NAMALWA (cell line): ENCODE measurements at regions not wholly inside any gene's neighbourhood (a gene's known extent, or its start where the extent isn't known, plus 50 kb on each side); places are given as distances from the start of the nearest gene placed in this dataset.
A peak's percentile ranks its signal among the peaks of the same experiment; 100 is the strongest.

Source experiments
- DNase-seq: peaks from one replicate; pipeline ENCODE4 v3.0.0-alpha.2; 2015; ENCODE audit warnings: low spot score

DNA sequence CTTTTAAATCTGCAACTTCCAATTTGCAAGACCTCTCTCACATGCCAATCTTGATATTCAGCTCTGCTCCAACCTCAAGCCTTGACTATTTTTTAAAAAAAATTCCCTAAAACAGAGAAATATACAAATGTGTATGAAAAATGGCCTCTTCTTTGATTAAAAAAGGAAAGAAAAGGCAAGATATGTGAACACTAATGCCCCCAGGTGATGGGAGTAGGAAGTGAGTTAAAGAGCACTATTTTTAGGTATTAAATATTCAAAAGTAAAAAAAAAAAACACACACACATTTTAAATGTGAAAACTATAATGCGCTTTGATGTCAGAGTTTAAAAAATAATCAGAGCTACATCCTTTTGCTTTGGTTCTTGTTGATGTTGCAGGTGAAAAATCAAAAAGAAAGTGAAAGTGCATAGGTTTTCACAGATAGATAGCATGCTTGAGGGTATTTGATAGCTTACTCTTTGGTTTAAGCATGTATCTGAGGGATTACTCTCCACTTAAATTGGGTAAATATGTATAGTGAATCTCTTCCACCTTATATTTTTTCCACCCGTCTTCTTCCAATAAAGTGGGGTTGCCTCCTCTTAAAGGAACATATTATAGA, 406.0 kb upstream of the POU3F3 start:
- DNase-seq, result peak; percentile 56

DNA sequence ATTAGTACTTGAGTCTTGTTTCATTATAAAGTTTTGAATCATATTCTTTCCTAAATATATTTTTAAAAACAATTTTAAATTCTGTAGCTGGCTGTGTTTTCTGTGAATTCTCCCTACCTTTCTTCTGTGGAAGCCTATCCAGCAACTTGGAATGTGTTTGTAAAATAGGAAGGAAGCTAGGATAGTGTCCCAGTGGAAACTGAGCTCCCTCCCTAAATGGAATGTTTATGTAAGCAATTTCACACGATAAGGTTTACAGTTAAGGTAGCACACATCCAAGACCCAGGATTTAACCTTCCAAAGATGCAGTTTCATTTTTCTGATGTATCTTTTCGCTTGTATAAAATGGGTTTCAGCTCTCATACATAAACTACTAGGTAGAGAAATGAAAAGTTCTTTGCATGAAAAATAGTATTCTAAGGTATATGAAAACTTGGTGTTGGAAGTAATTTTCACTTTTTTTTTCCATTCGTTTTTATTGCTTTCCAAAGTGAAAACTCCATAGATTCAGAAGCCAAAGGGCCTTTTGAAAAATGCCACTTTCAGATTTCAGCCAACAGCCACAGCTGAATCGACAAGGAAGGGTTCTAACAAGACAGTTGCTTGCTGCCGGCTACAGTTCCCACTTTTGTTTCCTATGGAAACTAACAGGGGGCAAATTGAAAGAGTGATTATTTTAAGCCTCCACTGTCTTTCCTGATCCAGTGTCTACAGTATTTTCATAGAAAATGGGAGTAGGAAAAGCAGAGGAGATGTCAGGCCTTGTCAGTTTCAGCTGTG, 405.1 kb upstream of the POU3F3 start:
- DNase-seq, result no peak

DNA sequence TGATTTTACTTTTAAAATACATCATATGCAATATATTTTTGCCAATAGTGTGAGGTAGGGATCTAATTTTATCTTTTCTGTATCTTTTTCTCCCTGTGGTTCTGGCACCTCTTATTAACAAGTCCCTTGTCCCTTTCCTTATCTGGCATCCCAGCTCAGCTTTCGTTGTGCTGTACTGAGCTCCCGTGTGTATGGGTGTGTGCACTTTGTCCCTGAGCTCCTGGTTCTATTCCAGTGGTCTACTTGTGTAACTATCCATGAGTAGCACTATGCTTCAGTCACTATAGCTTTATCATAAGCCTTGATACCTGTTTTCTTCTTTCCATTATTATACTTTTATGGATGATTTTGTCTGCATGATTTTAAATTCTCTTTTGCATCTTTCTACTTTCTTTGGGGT, 401.4 kb upstream of the POU3F3 start:
- DNase-seq, result no peak

DNA sequence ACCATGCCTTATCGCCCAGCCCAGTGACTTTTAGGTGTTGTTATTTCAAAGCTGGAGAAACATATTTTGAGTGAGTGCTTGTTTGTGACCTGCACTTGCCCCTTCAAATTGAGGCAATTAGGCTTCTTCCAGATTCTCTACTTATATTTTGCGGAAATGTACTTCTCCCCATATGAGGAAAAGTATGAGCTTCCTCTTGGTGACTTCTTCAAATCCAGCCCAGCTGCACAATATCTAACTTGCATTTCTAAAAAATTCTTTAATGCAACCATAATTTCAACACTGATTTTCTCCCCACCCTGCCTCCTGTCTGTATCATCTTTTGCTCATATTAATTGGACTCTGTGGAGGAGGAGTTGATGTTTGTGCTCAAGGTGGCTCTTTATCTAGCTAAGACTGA, 391.2 kb upstream of the POU3F3 start:
- no peak for DNase-seq

DNA sequence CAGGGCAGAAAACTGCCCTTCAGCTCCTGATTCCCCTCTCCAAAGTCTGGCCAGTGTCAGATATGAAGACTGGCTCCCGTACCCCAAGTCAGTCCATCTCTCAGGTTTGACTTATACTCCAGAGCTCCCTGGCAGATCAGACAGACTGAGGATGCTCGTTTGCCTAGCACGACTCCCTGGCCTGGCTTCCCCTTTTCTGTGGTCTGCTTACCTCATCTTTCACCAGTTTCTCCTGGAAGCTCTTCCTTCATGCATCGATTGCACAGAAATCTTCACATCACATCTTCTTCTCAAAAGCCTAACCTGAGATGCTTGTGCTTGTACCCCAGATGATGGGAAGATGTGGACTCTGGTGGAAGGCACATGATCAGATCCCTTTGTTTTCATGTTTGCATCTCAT, 387.9 kb upstream of the POU3F3 start:
- no peak for DNase-seq

DNA sequence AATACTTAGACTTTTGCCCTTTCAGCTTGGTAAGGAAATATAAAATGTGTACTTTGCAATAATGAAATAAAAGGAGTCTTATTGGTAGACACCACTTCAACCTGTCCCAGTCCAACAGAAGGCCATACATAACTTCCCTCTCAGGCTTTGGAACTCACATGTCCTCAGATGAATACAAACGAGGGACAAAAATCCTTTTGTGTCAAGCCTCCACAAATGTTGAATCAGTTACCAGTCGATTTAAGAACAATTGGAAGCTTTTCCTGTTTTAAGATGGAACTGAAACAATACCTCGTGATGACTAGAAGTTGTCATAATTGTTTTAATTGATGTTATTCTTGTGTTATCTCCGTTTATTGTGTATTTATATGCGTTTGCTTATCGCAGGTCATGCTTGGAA, 385.1 kb upstream of the POU3F3 start:
- no peak for DNase-seq

DNA sequence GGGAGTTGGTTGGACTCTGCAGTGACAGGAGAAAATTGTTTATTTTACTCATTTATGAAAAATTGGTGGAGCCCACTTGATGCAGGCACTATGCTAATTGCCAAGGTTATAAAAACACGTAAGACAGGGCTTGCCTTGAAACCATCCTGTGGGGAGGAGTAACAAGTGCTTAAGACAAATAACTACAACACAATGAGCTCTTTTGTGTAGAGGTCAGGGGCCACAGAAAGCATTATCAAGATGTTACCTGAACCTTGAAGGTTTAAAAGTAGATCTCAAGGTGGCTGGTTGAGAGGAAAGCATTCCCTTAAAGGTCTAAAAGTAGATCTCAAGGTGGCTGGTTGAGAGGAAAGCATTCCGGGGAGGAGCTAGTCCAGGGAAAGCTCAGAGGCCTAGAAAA, 381.8 kb upstream of the POU3F3 start:
- no peak for DNase-seq

DNA sequence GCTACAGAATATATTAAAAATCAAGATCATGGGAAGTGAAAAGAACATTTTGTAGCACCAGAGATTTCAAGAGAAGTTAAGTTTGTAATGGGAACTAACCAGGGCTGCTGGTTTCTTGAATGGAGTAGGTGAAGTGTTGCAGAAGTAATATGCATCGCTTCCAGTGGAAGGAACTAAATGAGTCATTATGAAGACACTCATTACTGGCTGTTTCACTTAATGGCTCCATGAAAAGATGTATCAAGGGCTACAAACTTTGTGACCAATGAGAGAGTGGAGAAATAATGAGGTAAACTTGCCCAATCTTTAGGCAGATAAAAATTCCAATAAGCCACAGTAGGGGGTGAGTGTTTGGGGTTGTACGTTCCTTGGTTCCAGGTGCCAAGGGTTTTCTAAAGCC, 380.4 kb upstream of the POU3F3 start:
- no peak for DNase-seq

DNA sequence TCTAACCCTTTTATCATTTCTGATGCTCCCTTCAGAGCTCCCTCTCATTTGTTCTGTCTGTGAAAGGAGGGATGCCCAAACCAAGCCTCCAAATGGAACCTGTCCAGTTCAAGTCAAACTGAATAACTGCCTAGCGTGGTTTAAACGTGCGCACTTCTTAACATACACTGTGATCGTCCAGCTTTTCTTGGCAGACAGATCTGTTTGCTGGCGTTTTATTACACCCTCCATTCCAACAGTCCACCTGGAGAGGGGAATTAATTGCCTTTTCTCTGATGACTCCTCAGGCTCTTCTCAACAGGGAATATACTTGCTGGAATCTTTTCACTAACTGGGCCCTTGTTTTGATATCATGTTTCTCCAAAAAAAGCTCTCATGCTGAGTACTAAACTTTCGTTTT, 379.2 kb upstream of the POU3F3 start:
- DNase-seq, result no peak

DNA sequence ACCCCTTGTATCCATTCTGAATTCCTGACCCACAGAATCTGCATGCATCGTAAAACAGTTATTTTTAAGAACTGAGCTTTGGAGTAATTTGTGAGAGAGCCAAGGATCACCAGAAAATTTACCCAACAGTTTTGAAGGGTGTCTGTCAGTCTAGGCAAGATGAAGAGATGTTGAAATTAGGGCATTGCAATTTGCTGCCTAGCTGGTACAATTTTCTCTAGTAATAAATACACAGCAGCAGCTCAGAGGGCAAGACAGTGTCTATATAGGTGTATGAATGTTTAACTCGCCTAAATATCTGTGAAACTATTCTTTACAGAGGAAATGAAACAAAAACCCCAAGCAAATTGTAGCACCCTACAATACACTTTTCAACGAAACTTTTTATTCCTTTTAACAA, 377.8 kb upstream of the POU3F3 start:
- DNase-seq, result no peak

DNA sequence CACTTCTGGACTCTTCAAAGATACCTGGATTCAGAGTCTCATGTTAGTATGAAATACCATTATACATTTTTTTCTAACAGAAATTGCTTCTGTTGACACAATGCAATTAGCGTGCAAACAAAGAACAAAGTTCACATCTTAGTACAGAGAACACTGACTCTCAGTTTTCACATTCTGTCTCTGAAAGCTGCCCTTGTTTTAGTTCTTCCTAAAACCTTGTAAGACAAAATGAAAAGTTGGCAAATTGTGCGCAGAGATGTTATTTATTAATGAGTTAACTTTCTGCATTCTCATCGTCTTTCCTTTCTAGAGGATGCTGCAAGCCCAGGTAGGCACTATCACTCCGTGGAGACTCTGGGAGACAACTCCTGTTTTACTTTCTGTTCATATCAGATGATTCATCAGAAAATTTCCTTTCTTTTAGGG, 377.3 kb upstream of the POU3F3 start:
- no peak for DNase-seq

DNA sequence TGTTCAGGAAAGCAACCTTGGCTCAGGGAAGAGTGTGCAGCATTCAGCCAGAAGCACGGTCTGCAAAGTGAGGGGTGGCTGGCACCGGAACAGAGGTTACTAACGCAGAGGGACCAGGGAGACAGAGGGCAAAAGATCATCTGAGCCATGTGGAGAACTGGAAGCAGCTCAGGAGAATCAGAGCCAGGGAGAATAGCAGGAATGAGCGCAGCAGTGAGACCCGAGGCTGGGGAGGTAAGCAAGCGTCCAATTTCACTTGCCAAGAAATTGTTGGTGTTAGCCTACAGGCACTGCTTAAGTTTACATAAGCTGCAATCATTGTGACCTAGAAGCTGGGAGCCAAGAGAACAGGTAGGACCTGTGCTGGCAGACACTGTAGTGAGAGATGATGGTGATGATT, 372.6 kb upstream of the POU3F3 start:
- no peak for DNase-seq

DNA sequence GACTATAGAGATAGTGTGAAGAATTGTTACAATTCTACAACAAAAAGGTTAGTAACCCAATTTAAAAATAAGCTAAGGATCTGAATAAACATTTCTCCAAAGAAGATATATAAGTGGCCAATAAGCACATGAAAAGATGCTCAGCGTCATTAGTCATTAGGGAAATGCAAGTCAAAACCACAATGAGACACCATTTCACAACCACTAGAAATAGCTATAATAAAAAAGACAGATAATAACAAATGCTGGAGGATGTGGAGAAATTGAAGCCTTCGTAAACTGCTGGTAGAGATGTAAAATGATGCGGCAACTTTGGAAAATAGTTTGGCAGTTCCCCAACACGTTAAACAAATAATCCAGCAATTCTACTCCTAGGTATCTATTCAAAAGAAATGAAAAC, 366.5 kb upstream of the POU3F3 start:
- DNase-seq, result no peak

DNA sequence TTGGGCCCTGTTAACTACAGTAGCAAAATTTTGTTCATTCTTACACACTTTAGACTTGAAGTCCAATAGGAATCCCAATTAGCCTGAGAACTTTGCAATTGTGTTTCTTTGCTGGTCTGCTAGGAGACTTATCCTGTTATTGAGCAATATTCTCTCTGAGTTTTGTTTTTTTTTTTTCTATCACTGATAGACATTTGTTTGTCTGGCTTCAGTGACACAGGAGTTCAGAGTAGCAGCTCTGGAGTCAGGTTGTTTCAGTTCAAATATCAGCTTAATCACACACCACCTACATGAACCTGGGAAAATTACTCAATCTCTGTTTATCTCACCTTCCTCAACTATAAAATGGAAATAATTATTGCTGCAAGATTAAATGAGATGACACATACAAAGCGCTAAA, 360.2 kb upstream of the POU3F3 start:
- no peak for DNase-seq

DNA sequence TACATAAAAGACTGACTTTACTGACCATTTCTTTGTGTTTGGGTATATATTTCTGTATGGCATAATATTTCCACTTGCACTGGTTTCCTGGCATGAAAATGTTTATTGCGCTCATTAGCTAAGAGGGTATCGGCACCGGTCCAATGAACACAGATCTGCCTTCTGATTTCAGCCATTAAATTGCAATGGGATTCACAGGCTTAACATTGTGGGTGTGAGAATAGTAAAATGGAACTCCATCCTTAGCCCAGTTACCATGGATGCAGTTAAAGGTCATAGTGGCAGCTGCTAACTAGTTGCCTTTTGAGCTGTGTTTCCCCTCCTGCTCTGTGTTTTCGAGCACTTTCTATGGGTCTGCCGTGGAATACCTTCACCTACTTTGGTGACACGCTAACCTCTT, 352.6 kb upstream of the POU3F3 start:
- DNase-seq, result no peak

DNA sequence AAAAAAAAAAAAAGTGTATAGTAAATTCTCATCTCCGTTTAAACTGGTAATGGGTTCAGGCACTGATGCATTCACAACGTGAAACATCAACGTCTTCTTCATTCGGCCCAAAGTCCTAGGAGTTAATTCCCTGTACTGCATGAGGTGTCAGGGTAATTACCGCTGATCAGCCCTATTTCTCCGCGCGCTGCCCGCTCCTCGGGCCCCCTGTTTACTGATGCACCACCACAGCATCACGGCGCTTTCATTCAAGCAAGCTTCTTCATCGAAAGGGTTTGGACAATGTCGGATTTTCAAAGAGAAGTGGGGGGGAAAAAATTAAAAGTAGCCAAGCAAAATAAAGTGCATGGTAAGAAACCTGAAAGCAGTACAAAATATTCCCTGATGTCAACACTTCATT, 352.0 kb upstream of the POU3F3 start:
- DNase-seq, result no peak

DNA sequence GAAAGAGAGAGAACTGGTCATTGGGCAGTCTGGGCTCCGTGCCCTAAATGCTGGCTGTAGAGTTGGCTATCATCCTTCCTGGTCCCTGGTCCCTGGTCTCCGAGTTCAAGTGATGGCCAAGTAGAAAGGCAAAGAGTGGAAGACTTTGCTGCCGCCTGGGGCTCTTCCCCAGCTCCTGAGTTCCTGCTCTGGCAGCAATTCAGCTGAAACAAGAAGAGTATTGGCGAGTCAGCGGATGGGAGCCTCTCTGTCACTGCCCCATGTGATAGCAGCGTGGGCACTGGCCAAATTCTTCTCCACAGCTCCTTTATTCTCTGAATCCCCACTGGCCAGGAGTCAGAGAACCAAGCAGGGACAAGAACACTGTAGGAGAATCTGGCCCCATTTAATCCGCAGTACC, 351.0 kb upstream of the POU3F3 start:
- DNase-seq, result no peak

DNA sequence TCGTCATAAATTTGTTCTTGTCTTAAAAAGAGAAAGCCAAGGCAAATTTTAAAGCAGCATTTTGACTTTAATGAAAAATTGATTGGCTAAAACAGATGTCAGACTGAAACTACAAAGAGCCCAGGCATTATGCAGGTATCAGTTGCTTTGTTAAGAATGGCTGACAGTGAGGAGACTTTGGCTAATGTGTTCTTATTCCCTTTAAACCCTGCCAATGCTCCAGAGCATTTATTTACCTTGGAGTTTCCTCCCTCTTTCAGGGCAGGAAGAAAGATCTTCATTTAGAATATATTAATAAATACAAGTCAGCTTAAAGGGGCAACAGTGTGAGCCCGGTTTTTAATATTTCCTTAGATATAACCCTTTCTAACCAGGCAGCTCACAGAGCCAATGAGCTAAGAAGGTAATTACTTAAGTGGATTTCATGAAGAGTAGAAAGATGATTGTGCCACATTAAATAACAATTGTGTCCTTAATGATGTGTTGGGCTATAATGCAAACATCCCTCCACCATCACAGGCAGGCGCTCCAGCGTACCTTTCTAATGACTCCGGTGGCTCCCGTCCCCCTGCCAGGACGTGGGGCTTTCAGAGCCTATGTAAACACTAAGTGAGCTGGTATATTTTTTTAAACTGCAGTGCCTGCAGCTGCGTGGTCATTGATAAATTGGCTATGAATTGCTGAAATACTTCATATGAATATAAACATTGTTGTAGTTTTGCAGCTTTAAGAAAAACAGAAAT, 349.4 kb upstream of the POU3F3 start:
- DNase-seq, result no peak

DNA sequence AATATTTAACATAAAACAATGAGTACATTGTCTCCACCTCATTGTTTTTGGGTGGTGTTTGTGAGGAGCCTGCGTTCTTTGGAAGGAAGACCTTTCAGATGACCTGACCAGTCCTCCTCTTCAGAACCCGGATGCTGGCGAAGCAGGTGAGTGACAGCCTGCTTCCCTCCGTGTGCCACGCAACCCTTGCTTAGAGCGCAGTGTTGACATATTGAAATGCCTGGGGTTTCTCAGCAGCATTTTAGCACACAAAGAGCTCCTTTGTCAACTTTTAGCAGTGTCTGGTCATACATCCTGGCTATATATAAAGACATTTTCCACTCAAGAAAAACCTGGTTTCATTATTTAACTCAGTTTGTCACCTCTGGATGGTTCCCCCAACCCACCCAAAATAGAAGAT, 335.7 kb upstream of the POU3F3 start:
- no peak for DNase-seq

DNA sequence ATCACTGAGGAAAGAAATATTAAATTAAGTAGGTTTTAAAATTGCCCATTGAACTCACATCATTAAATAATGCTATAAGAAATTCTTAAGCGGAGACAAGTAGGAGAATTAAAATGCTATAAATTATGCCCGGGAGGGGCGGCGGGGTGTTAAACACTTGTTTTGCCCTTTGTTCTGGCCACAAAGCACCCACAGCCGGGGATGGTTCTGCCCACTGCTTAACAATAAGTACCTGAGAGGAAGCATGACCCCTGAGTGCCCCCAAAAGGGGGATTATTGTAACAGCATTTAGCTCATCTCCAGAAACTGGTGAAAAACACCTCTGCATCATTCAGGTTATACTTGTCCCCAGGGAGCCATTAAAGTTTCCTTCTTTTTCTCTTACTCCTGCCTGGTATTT, 332.7 kb upstream of the POU3F3 start:
- DNase-seq, result peak; percentile 51

DNA sequence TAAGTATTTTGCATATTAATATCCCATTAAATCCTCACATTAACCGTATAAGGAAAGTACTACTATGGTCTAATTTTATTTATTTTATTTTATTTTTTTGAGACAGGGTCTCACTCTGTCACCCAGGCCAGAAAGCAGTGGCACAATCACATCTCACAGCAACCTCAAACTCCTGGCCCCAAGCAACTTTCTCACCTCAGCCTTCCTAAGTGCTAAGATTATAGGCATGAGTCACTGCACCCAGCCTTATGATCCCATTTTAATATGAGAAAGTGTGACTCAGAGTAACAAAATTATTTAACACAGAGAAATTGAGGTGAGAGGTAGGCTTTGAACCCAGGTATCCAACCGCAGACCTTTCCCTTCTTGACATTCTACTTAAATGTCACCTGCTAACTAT, 330.0 kb upstream of the POU3F3 start:
- no peak for DNase-seq

DNA sequence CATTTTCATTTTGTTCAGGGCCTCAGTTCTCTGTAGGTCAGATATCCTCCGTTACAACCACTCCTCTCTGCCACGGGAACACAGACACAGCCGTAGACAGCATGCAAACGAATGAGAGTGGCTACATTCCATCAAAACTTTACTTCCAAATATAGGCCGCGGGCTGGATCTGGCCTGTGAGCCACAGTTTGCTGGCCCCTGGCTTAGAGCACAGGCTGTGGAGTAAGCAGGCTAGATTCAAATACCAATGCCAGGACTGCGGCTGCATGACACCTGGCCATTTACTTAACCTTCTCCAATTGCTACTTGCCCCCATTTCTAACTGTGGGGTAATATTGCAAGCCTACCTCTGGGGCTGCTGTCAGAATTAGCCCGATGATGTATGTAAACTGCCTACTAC, 325.8 kb upstream of the POU3F3 start:
- DNase-seq, result no peak

DNA sequence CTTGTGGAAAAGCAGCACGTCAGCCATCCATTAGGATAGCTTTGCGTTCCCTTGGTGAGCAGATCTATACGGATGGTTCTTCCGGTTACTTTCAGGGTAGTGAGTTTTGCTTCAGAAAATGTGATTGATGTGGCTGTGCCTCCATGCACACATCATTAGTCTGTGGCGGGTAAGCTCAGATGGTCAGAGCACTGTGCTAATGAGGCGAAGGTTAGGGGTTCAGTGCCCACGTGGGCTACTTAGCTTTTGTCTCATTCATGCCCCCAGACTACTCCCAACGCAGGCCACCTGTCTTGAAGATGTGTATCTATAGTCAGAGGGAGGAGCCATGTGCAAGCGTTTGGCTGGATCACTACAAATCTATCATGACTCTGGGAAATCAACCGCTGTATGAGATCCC, 322.8 kb upstream of the POU3F3 start:
- no peak for DNase-seq

DNA sequence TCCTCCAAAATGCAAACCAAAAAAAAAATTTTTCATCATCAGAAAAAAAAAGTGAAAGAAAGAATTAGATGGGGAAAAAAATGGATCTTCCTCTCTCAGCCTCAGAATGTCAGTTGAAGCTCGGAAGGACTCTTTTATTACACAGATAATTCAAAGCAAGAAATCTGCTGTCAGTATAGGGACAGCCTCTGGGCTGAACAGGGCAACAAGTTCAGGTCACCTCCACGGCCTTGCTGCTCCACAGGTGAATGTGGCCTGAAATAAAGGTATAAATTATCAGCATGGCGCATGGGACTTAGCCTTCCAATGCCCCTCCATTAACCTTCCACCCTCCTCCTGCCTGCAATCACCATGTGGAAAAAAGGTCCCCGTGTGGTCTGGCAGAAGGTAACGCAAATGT, 316.8 kb upstream of the POU3F3 start:
- DNase-seq, result no peak
